ENCODE measurements at regions not wholly inside any gene's neighbourhood (a gene's known extent, or its start where the extent isn't known, plus 50 kb on each side); places are given as distances from the start of the nearest gene placed in this dataset.

GRCh38 chr15:92305343-92305742, 88.3 kb upstream of the ST8SIA2 start:
- DNase-seq = no peak

- no peak for DNase-seq
Observed at GRCh38 chr15:92306663-92307062, 87.0 kb upstream of the ST8SIA2 start.

GRCh38 chr15:92315144-92315543, 78.5 kb upstream of the ST8SIA2 start:
- DNase-seq = no peak

GRCh38 chr15:92315595-92316211, 78.0 kb upstream of the ST8SIA2 start:
- no peak for DNase-seq

GRCh38 chr15:92316586-92317295, 76.9 kb upstream of the ST8SIA2 start:
- DNase-seq = no peak

- no peak for DNase-seq
Observed at GRCh38 chr15:92320012-92320699, 73.5 kb upstream of the ST8SIA2 start.

- DNase-seq = no peak
Observed at GRCh38 chr15:92322566-92323355, 70.9 kb upstream of the ST8SIA2 start.

- DNase-seq = no peak
Observed at GRCh38 chr15:92323525-92323924, 70.2 kb upstream of the ST8SIA2 start.

- no peak for DNase-seq
Observed at GRCh38 chr15:92324101-92324963, 69.3 kb upstream of the ST8SIA2 start.

- no peak for DNase-seq
Observed at GRCh38 chr15:92326236-92326635, 67.4 kb upstream of the ST8SIA2 start.

GRCh38 chr15:92327033-92327432, 66.6 kb upstream of the ST8SIA2 start:
- no peak for DNase-seq

- DNase-seq = no peak
Observed at GRCh38 chr15:92328207-92328606, 65.5 kb upstream of the ST8SIA2 start.

GRCh38 chr15:92332125-92332899, 61.4 kb upstream of the ST8SIA2 start:
- DNase-seq = no peak

GRCh38 chr15:92333709-92334108, 60.0 kb upstream of the ST8SIA2 start:
- no peak for DNase-seq

GRCh38 chr15:92336419-92336987, 57.2 kb upstream of the ST8SIA2 start:
- no peak for DNase-seq

- DNase-seq = no peak
Observed at GRCh38 chr15:92339361-92339760, 54.3 kb upstream of the ST8SIA2 start.

All from NK-92 treated with Interleukin-12 subunit alpha and Interleukin-12 subunit beta, amount 100 ng/mL, for 24 hours (cell line).